ENCODE measurements at regions not wholly inside any gene's neighbourhood (a gene's known extent, or its start where the extent isn't known, plus 50 kb on each side); places are given as distances from the start of the nearest gene placed in this dataset.

GRCh38 chr2:220674033-220674432, 898.1 kb downstream of the EPHA4 start:
- TF ChIP-seq CTCF (IDR thresholded peaks at IDR 0.05) (no peak), POLR2A (IDR thresholded peaks at IDR 0.05) (no peak)
